ENCODE measurements at regions not wholly inside any gene's neighbourhood (a gene's known extent, or its start where the extent isn't known, plus 50 kb on each side); places are given as distances from the start of the nearest gene placed in this dataset.

GRCh38 chr5:18876565-18876964 is 1111.4 kb downstream of the CDH18 start:
- TF ChIP-seq POLR2A (IDR thresholded peaks at IDR 0.05; ENCODE audit: low read depth, low read length): no peak
- no peak for TF ChIP-seq TAF1 (IDR thresholded peaks at IDR 0.05; ENCODE audit: borderline replicate concordance, low read depth, low read length)
- TF ChIP-seq POLR2AphosphoS5 (IDR thresholded peaks at IDR 0.05; ENCODE audit: low read depth, low read length): no peak

All from GM12892 (cell line).